Heart left ventricle (tissue), 13 donors: ENCODE measurements at regions not wholly inside any gene's neighbourhood (a gene's known extent, or its start where the extent isn't known, plus 50 kb on each side); places are given as distances from the start of the nearest gene placed in this dataset.

Source experiments
- POLR2A ChIP-seq, 2 donors: fragments of 450-650 bp; IDR thresholded peaks; one replicate each; pipeline ENCODE4 v1.6.1; 2017; ENCODE audit warnings: antibody characterized with exemption in 2 of 2, mild to moderate bottlenecking in 2 of 2, moderate library complexity in 2 of 2
- TF ChIP-seq, protein P1 (sequence below), 12 donors: fragments of 200-600 bp; sonication (generic) in 4 of 12; IDR thresholded peaks; one replicate each; pipeline versions ENCODE4 v1.5.0 to v1.8.0; 2018 to 2022; ENCODE audit warnings: antibody characterized with exemption in 12 of 12, mild to moderate bottlenecking in 5 of 12
- donor health status: ischemic (EF 13 %, LVEDD 7.1; RV severe dilation, severe dysfunction).
- donor health status: DM: no; HTN: yes; CAD: no.
- donor health status: DM: no; HTN: no; CAD: no.
- donor health status: ischemic (EF 25% LVEDD 6.9; RV normal size, moderate dysfunction).
- donor health status: ischemic (EF 25% LVEDD 5.7; RV mildly dilated, moderate dysfunction).
- donor health status: ischemic (EF 35%, LVEDD 5.7; RV mildly dilated, moderate dysfunction).
- donor health status: nonischemic (EF 11% LVEDD 7.7; RV severe dilation, severe dysfunction).
- donor health status: DM: yes; HTN: yes; CAD: no.
- donor health status: PGD.
- donor health status: ischemic (EF 29% LVEDD 5.4; RV normal size, mild dysfunction).
- donor health status: nonischemic (EF 23%, LVEDD 6.1; RV moderate dilation, normal function).

DNA sequence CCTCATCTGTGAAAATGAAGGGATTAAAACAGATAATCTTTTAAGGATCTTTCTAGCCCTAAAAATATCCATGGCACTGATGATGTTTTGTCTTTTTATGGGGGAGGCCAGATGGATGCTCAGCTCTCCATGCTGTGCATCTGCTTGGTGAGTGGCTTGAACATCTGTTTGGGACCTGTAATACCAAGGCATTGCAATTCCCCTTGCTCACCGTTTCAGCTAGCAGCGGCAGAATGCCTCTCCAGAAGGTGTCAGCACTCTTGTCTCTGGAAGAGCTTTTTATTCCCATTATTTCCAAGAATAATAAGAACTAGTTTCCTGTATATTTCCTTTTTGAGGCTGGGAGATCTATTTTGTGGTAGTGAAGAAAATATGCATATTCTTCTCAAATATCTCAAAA, 151.9 kb upstream of the ANK2 start:
- no peak for TF ChIP-seq POLR2A (IDR thresholded peaks at IDR 0.05)
- TF ChIP-seq, protein P1, sequence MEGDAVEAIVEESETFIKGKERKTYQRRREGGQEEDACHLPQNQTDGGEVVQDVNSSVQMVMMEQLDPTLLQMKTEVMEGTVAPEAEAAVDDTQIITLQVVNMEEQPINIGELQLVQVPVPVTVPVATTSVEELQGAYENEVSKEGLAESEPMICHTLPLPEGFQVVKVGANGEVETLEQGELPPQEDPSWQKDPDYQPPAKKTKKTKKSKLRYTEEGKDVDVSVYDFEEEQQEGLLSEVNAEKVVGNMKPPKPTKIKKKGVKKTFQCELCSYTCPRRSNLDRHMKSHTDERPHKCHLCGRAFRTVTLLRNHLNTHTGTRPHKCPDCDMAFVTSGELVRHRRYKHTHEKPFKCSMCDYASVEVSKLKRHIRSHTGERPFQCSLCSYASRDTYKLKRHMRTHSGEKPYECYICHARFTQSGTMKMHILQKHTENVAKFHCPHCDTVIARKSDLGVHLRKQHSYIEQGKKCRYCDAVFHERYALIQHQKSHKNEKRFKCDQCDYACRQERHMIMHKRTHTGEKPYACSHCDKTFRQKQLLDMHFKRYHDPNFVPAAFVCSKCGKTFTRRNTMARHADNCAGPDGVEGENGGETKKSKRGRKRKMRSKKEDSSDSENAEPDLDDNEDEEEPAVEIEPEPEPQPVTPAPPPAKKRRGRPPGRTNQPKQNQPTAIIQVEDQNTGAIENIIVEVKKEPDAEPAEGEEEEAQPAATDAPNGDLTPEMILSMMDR (IDR thresholded peaks at IDR 0.05), result no peak
